H9 (cell line): ENCODE measurements at regions not wholly inside any gene's neighbourhood (a gene's known extent, or its start where the extent isn't known, plus 50 kb on each side); places are given as distances from the start of the nearest gene placed in this dataset.

Experiments used
- DNase-seq: peaks from one replicate; pipeline ENCODE4 v3.0.0-alpha.2; 2017
- H2AFZ ChIP-seq: one replicate; pipeline ENCODE4 v1.6.1; 2013; ENCODE audit warnings: mild to moderate bottlenecking, low read length, control low read depth, moderate library complexity
- H2AK5ac ChIP-seq: 2 replicates; pipeline ENCODE4 v1.6.1; 2013; ENCODE audit warnings: low read length, control low read depth, mixed read lengths; ENCODE audit not compliant: insufficient read length
- H2BK120ac ChIP-seq: one replicate; pipeline ENCODE4 v1.6.1; 2013; ENCODE audit warnings: low read depth, mild to moderate bottlenecking, low read length, control low read depth, inconsistent platforms; ENCODE audit not compliant: poor library complexity, severe bottlenecking
- H2BK12ac ChIP-seq: 2 replicates; pipeline ENCODE4 v1.6.1; 2013; ENCODE audit warnings: low read length, control low read depth, mixed read lengths, low read depth; ENCODE audit not compliant: insufficient read length
- H2BK15ac ChIP-seq: 2 replicates; pipeline ENCODE4 v1.6.1; 2013; ENCODE audit warnings: low read depth, low read length, control low read depth
- H2BK20ac ChIP-seq: one replicate; pipeline ENCODE4 v1.6.1; 2013; ENCODE audit warnings: low read depth, mild to moderate bottlenecking, low read length, control low read depth, inconsistent platforms; ENCODE audit not compliant: poor library complexity, severe bottlenecking
- H2BK5ac ChIP-seq: 2 replicates; pipeline ENCODE4 v1.6.1; 2013; ENCODE audit warnings: low read length, control low read depth, mixed read lengths; ENCODE audit not compliant: insufficient read length
- H3K14ac ChIP-seq: 2 replicates; pipeline ENCODE4 v1.6.1; 2013; ENCODE audit warnings: low read length, control low read depth; ENCODE audit not compliant: insufficient read depth
- H3K18ac ChIP-seq: 2 replicates; pipeline ENCODE4 v1.6.1; 2013; ENCODE audit warnings: low read depth, mild to moderate bottlenecking, mixed read lengths, low read length, control low read depth; ENCODE audit not compliant: insufficient read length
- H3K23ac ChIP-seq: 2 replicates; pipeline ENCODE4 v1.6.1; 2013; ENCODE audit warnings: low read length, control low read depth, mixed read lengths, low read depth; ENCODE audit not compliant: insufficient read length
- H3K23me2 ChIP-seq: 2 replicates; pipeline ENCODE4 v1.6.1; 2013; ENCODE audit warnings: low read depth, mild to moderate bottlenecking, mixed read lengths, low read length, control low read depth; ENCODE audit not compliant: insufficient read length, poor library complexity, severe bottlenecking
- H3K27ac ChIP-seq: 2 replicates; pipeline ENCODE4 v1.5.1; 2013; ENCODE audit warnings: low read length, control low read depth, mixed read lengths, low read depth; ENCODE audit not compliant: insufficient read length
- H3K27me3 ChIP-seq: 2 replicates; pipeline ENCODE4 v1.6.1; 2013; ENCODE audit warnings: low read length, control low read depth, inconsistent platforms; ENCODE audit not compliant: insufficient read depth
- H3K4ac ChIP-seq: 2 replicates; pipeline ENCODE4 v1.6.1; 2013; ENCODE audit warnings: low read depth, mild to moderate bottlenecking, control low read depth, inconsistent platforms, low read length, moderate library complexity
- H3K4me1 ChIP-seq: 2 replicates; pipeline ENCODE4 v1.6.1; 2013; ENCODE audit warnings: low read length, control low read depth, inconsistent platforms; ENCODE audit not compliant: insufficient read depth
- H3K4me2 ChIP-seq: 2 replicates; pipeline ENCODE4 v1.6.1; 2013; ENCODE audit warnings: low read length, control low read depth, mixed read lengths; ENCODE audit not compliant: insufficient read length, insufficient read depth
- H3K56ac ChIP-seq: 2 replicates; pipeline ENCODE4 v1.6.1; 2013; ENCODE audit warnings: low read depth, mild to moderate bottlenecking, mixed read lengths, low read length, control low read depth; ENCODE audit not compliant: insufficient read length
- H3K79me1 ChIP-seq: 2 replicates; pipeline ENCODE4 v1.6.1; 2013; ENCODE audit warnings: low read depth, mild to moderate bottlenecking, moderate library complexity, low read length, control low read depth, inconsistent platforms; ENCODE audit not compliant: insufficient read depth, poor library complexity, severe bottlenecking
- H3K79me2 ChIP-seq: 2 replicates; pipeline ENCODE4 v1.6.1; 2013; ENCODE audit warnings: low read length, control low read depth, inconsistent platforms; ENCODE audit not compliant: insufficient read depth
- H3K9ac ChIP-seq: 2 replicates; pipeline ENCODE4 v1.6.1; 2013; ENCODE audit warnings: low read length, control low read depth, mixed read lengths; ENCODE audit not compliant: insufficient read length; ENCODE audit errors: extremely low read depth
- H3K9me3 ChIP-seq: one replicate; pipeline ENCODE4 v1.6.1; 2013; ENCODE audit warnings: low read depth, low read length, inconsistent platforms; ENCODE audit not compliant: control insufficient read depth
- H3T11ph ChIP-seq: one replicate; pipeline ENCODE4 v1.6.1; 2013; ENCODE audit warnings: mild to moderate bottlenecking, low read length, control low read depth, inconsistent platforms
- H4K20me1 ChIP-seq: one replicate; pipeline ENCODE4 v1.6.1; 2013; ENCODE audit not compliant: control insufficient read depth, insufficient read length, insufficient read depth
- H4K5ac ChIP-seq: 2 replicates; pipeline ENCODE4 v1.6.1; 2013; ENCODE audit warnings: low read depth, mild to moderate bottlenecking, mixed read lengths, low read length, control low read depth; ENCODE audit not compliant: insufficient read length
- H4K8ac ChIP-seq: replicated peaks from 2 replicates; pipeline ENCODE4 v1.6.1; 2013; ENCODE audit warnings: low read length, control low read depth, mixed read lengths, low read depth; ENCODE audit not compliant: insufficient read length
- H4K91ac ChIP-seq: 2 replicates; pipeline ENCODE4 v1.6.1; 2013; ENCODE audit warnings: low read depth, mild to moderate bottlenecking, moderate library complexity, mixed read lengths, low read length, control low read depth; ENCODE audit not compliant: insufficient read length
- H3K27ac Mint-ChIP-seq, 3 experiments: 2 replicates in 2 of 3; 3 replicates in 1 of 3; pipeline ENCODE4 v1.8.0; 2020 to 2021; ENCODE audit warnings: mixed read lengths in 3 of 3, mild to moderate bottlenecking in 1 of 3, moderate library complexity in 1 of 3
- H3K27me3 Mint-ChIP-seq: 2 replicates; pipeline ENCODE4 v1.8.0; 2021; ENCODE audit warnings: low read depth, mild to moderate bottlenecking, moderate library complexity, mixed read lengths
- H3K36me3 Mint-ChIP-seq, 3 experiments: 2 replicates in 2 of 3; 3 replicates in 1 of 3; pipeline ENCODE4 v1.8.0; 2020 to 2021; ENCODE audit warnings: low read depth in 3 of 3, mixed read lengths in 3 of 3; ENCODE audit not compliant: insufficient read depth in 1 of 3
- H3K4me1 Mint-ChIP-seq, 2 experiments: 2 replicates each; pipeline ENCODE4 v1.8.0; 2020; ENCODE audit warnings: mixed read lengths in 2 of 2
- H3K4me3 Mint-ChIP-seq, 2 experiments: 2 replicates in 1 of 2; 3 replicates in 1 of 2; pipeline ENCODE4 v1.8.0; 2020 to 2021; ENCODE audit warnings: mild to moderate bottlenecking in 2 of 2, mixed read lengths in 2 of 2, moderate library complexity in 1 of 2
- H3K9me3 Mint-ChIP-seq, 2 experiments: 2 replicates in 1 of 2; 3 replicates in 1 of 2; pipeline ENCODE4 v1.8.0; 2020; ENCODE audit warnings: mild to moderate bottlenecking in 2 of 2, mixed read lengths in 2 of 2, moderate library complexity in 1 of 2
- TF ChIP-seq, protein P1 (sequence below): fragments of 200-600 bp; sonication (generic); conservative IDR thresholded peaks from 3 replicates; pipeline ENCODE4 v1.8.0; 2021; ENCODE audit warnings: antibody characterized with exemption, mild to moderate bottlenecking

DNA sequence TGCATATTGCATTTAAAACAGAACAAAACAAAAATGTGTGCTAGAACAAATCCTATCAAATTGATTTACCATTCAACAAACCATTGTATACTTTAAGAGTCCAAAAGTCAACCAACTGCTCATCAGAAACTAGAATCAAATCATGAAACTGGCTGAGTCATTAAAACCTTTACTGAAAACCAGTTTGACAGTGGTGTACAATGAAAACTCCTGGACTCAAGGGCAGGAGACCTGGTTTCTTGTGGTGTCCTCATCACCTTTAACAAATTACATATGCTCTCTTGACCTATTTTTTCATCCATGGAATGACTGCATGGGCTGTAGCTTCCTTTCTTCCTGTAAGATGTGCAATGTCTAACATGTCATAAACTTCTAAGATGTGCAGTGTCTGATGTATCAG lies 315.3 kb upstream of the SLC30A5 start:
- Mint-ChIP-seq H3K4me3 (no peak overlapping the region), H3K27me3 (no peaks in the 10 kb centered on the region; the same call in 1 of the 2 replicates), H3K4me1 (no peaks in the 10 kb centered on the region), H3K36me3 (peaks cover 0 to 8% (median 0%) of the 10 kb centered on the region in 3 experiments; a peak in 3 of 7 replicates), H3K9me3 (peaks cover 0 to 2% of the 10 kb centered on the region in 2 experiments; a peak in 1 of 5 replicates), H3K27ac (no peak overlapping the region)
- Histone ChIP-seq H3K14ac (no peak overlapping the region), H3T11ph (no peak overlapping the region), H2AK5ac (no peak overlapping the region), H4K8ac (no peak overlapping the region), H2BK20ac (no peak overlapping the region), H3K4ac (no peak overlapping the region), H3K27me3 (no peaks in the 10 kb centered on the region), H3K56ac (no peak overlapping the region), H3K18ac (no peak overlapping the region), H3K4me1 (no peaks in the 10 kb centered on the region), H3K23me2 (no peaks in the 10 kb centered on the region), H4K5ac (no peak overlapping the region), H4K91ac (no peak overlapping the region), H3K9me3 (no peaks in the 10 kb centered on the region), H2BK5ac (no peak overlapping the region), H3K23ac (no peak overlapping the region), H2BK12ac (no peak overlapping the region), H3K9ac (no peak overlapping the region), H3K4me2 (no peak overlapping the region), H4K20me1 (no peaks in the 10 kb centered on the region), H2BK15ac (no peak overlapping the region), H2BK120ac (no peak overlapping the region), H3K79me2 (no peaks in the 10 kb centered on the region), H2AFZ (no peak overlapping the region), H3K27ac (no peak overlapping the region), H3K79me1 (no peaks in the 10 kb centered on the region)
- DNase-seq, result no peak
- TF ChIP-seq, protein P1, sequence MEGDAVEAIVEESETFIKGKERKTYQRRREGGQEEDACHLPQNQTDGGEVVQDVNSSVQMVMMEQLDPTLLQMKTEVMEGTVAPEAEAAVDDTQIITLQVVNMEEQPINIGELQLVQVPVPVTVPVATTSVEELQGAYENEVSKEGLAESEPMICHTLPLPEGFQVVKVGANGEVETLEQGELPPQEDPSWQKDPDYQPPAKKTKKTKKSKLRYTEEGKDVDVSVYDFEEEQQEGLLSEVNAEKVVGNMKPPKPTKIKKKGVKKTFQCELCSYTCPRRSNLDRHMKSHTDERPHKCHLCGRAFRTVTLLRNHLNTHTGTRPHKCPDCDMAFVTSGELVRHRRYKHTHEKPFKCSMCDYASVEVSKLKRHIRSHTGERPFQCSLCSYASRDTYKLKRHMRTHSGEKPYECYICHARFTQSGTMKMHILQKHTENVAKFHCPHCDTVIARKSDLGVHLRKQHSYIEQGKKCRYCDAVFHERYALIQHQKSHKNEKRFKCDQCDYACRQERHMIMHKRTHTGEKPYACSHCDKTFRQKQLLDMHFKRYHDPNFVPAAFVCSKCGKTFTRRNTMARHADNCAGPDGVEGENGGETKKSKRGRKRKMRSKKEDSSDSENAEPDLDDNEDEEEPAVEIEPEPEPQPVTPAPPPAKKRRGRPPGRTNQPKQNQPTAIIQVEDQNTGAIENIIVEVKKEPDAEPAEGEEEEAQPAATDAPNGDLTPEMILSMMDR, result no peak
